Activated T-helper 2 cell treated with anti-CD3 and anti-CD28 coated beads, Interferon-gamma antibody, Interleukin-2, Interleukin-4, amounts not matched to agents 10 μg/mL and 5 μg/mL and 100 μg/mL, durations not matched to agents 14 hours and 24 hours and 36 hours (primary cell): ENCODE measurements at regions not wholly inside any gene's neighbourhood (a gene's known extent, or its start where the extent isn't known, plus 50 kb on each side); places are given as distances from the start of the nearest gene placed in this dataset.
"Not testable (repeated sequence)": the region's sequence is repeated elsewhere in the genome, so short reads cannot be mapped to it uniquely, and the experiment has no call there.

Source experiments
- DNase-seq: peaks from one replicate; pipeline ENCODE4 v3.0.0; 2021; ENCODE audit warnings: low spot score
- H3K27ac Mint-ChIP-seq: one replicate; pipeline ENCODE4 v1.8.0; 2021; ENCODE audit warnings: mixed read lengths
- H3K27me3 Mint-ChIP-seq: one replicate; pipeline ENCODE4 v1.8.0; 2021; ENCODE audit warnings: low read depth, mixed read lengths
- H3K36me3 Mint-ChIP-seq: one replicate; pipeline ENCODE4 v1.8.0; 2021; ENCODE audit warnings: low read depth, mixed read lengths
- H3K4me1 Mint-ChIP-seq: one replicate; pipeline ENCODE4 v1.8.0; 2021; ENCODE audit warnings: low read depth, mixed read lengths
- H3K4me3 Mint-ChIP-seq: one replicate; pipeline ENCODE4 v1.8.0; 2021; ENCODE audit warnings: low read depth, mild to moderate bottlenecking, moderate library complexity, mixed read lengths
- H3K9me3 Mint-ChIP-seq: one replicate; pipeline ENCODE4 v1.8.0; 2021; ENCODE audit warnings: mixed read lengths
- intact Hi-C: fragments of 100-400 bp; cut with micrococcal nuclease; formaldehyde crosslinking; loops from one replicate; pipeline ENCODE4 v1.15.1; 2023

GRCh38 chr5:106796081-106796480 lies 874.7 kb downstream of the EFNA5 start:
- Mint-ChIP-seq H3K27me3 (no peaks in the 10 kb centered on the region), H3K4me1 (no peaks in the 10 kb centered on the region), H3K27ac (no peak overlapping the region), H3K9me3 (no peaks in the 10 kb centered on the region), H3K4me3 (no peak overlapping the region), H3K36me3 (no peaks in the 10 kb centered on the region)
- no peak for DNase-seq
- intact Hi-C loops, result no loop called here

- H3K36me3 Mint-ChIP-seq, result no peaks in the 10 kb centered on the region
- H3K9me3 Mint-ChIP-seq, result peaks cover 13% of the 10 kb centered on the region
- H3K4me1 Mint-ChIP-seq, result no peaks in the 10 kb centered on the region
- no peak overlapping the region for H3K27ac Mint-ChIP-seq
- no peak for DNase-seq
- no peak overlapping the region for H3K4me3 Mint-ChIP-seq
- intact Hi-C loops, result no loop called here
- no peaks in the 10 kb centered on the region for H3K27me3 Mint-ChIP-seq
Measured at GRCh38 chr5:106784846-106785245, 885.9 kb downstream of the EFNA5 start.

GRCh38 chr5:106780355-106780754 lies 890.4 kb downstream of the EFNA5 start:
- H3K27ac Mint-ChIP-seq, result no peak overlapping the region
- no peaks in the 10 kb centered on the region for H3K27me3 Mint-ChIP-seq
- DNase-seq, result no peak
- H3K4me1 Mint-ChIP-seq, result no peaks in the 10 kb centered on the region
- intact Hi-C loops, result no loop called here
- H3K9me3 Mint-ChIP-seq, result peaks cover 21% of the 10 kb centered on the region
- no peaks in the 10 kb centered on the region for H3K36me3 Mint-ChIP-seq
- no peak overlapping the region for H3K4me3 Mint-ChIP-seq

GRCh38 chr5:106776515-106776914 lies 894.2 kb downstream of the EFNA5 start:
- H3K9me3 Mint-ChIP-seq, DNase-seq, H3K27me3 Mint-ChIP-seq, H3K4me3 Mint-ChIP-seq, H3K4me1 Mint-ChIP-seq, intact Hi-C loops, H3K36me3 Mint-ChIP-seq, H3K27ac Mint-ChIP-seq: not testable (repeated sequence)

GRCh38 chr5:106768392-106768791 lies 902.3 kb downstream of the EFNA5 start:
- Mint-ChIP-seq H3K27me3 (no peaks in the 10 kb centered on the region), H3K9me3 (no peaks in the 10 kb centered on the region), H3K36me3 (no peaks in the 10 kb centered on the region), H3K27ac (no peak overlapping the region), H3K4me1 (no peaks in the 10 kb centered on the region), H3K4me3 (no peak overlapping the region)
- intact Hi-C loops, result no loop called here
- no peak for DNase-seq

GRCh38 chr5:106766916-106767315 lies 903.8 kb downstream of the EFNA5 start:
- no peaks in the 10 kb centered on the region for H3K36me3 Mint-ChIP-seq
- H3K4me3 Mint-ChIP-seq, result no peak overlapping the region
- no peak overlapping the region for H3K27ac Mint-ChIP-seq
- no peaks in the 10 kb centered on the region for H3K4me1 Mint-ChIP-seq
- no peaks in the 10 kb centered on the region for H3K27me3 Mint-ChIP-seq
- intact Hi-C loops, result no loop called here
- DNase-seq, result no peak
- peaks cover 4% of the 10 kb centered on the region for H3K9me3 Mint-ChIP-seq

- H3K4me3 Mint-ChIP-seq, result no peak overlapping the region
- H3K36me3 Mint-ChIP-seq, result no peaks in the 10 kb centered on the region
- peaks cover 5% of the 10 kb centered on the region for H3K9me3 Mint-ChIP-seq
- H3K4me1 Mint-ChIP-seq, result no peaks in the 10 kb centered on the region
- H3K27me3 Mint-ChIP-seq, result no peaks in the 10 kb centered on the region
- no peak overlapping the region for H3K27ac Mint-ChIP-seq
- intact Hi-C loops, result no loop called here
- DNase-seq, result no peak
Measured at GRCh38 chr5:106759581-106759980, 911.2 kb downstream of the EFNA5 start.

GRCh38 chr5:106759152-106759551 lies 911.6 kb downstream of the EFNA5 start:
- Mint-ChIP-seq H3K36me3 (no peaks in the 10 kb centered on the region), H3K9me3 (peaks cover 5% of the 10 kb centered on the region), H3K27me3 (no peaks in the 10 kb centered on the region), H3K4me3 (no peak overlapping the region), H3K27ac (no peak overlapping the region), H3K4me1 (no peaks in the 10 kb centered on the region)
- DNase-seq, result no peak
- intact Hi-C loops, result no loop called here

- no peak for DNase-seq
- Mint-ChIP-seq H3K9me3 (peaks cover 5% of the 10 kb centered on the region), H3K27ac (no peak overlapping the region), H3K4me1 (no peaks in the 10 kb centered on the region), H3K27me3 (no peaks in the 10 kb centered on the region), H3K4me3 (no peak overlapping the region), H3K36me3 (no peaks in the 10 kb centered on the region)
- intact Hi-C loops, result no loop called here
Measured at GRCh38 chr5:106757672-106758071, 913.1 kb downstream of the EFNA5 start.

- Mint-ChIP-seq H3K36me3 (no peaks in the 10 kb centered on the region), H3K4me3 (no peak overlapping the region), H3K4me1 (no peaks in the 10 kb centered on the region), H3K9me3 (no peaks in the 10 kb centered on the region), H3K27ac (no peak overlapping the region), H3K27me3 (no peaks in the 10 kb centered on the region)
- DNase-seq, result no peak
- intact Hi-C loops, result no loop called here
Measured at GRCh38 chr5:106755789-106756188, 914.9 kb downstream of the EFNA5 start.

GRCh38 chr5:106755066-106755465 lies 915.7 kb downstream of the EFNA5 start:
- Mint-ChIP-seq H3K27me3 (no peaks in the 10 kb centered on the region), H3K4me1 (no peaks in the 10 kb centered on the region), H3K9me3 (no peaks in the 10 kb centered on the region), H3K36me3 (no peaks in the 10 kb centered on the region), H3K27ac (no peak overlapping the region), H3K4me3 (no peak overlapping the region)
- intact Hi-C loops, result no loop called here
- DNase-seq, result no peak

- H3K27ac Mint-ChIP-seq, result no peak overlapping the region
- H3K36me3 Mint-ChIP-seq, result no peaks in the 10 kb centered on the region
- H3K4me1 Mint-ChIP-seq, result no peaks in the 10 kb centered on the region
- no peak overlapping the region for H3K4me3 Mint-ChIP-seq
- intact Hi-C loops, result no loop called here
- no peak for DNase-seq
- no peaks in the 10 kb centered on the region for H3K9me3 Mint-ChIP-seq
- no peaks in the 10 kb centered on the region for H3K27me3 Mint-ChIP-seq
Measured at GRCh38 chr5:106749826-106750225, 920.9 kb downstream of the EFNA5 start.

- Mint-ChIP-seq H3K9me3 (peaks cover 18% of the 10 kb centered on the region), H3K27ac (no peak overlapping the region), H3K36me3 (no peaks in the 10 kb centered on the region), H3K27me3 (no peaks in the 10 kb centered on the region), H3K4me3 (no peak overlapping the region), H3K4me1 (no peaks in the 10 kb centered on the region)
- intact Hi-C loops, result no loop called here
- DNase-seq, result no peak
Measured at GRCh38 chr5:106739127-106739526, 931.6 kb downstream of the EFNA5 start.

- intact Hi-C loops, result no loop called here
- Mint-ChIP-seq H3K27ac (no peak overlapping the region), H3K4me1 (no peaks in the 10 kb centered on the region), H3K36me3 (no peaks in the 10 kb centered on the region), H3K9me3 (peaks cover 35% of the 10 kb centered on the region), H3K27me3 (no peaks in the 10 kb centered on the region), H3K4me3 (no peak overlapping the region)
- no peak for DNase-seq
Measured at GRCh38 chr5:106737111-106737510, 933.6 kb downstream of the EFNA5 start.
